Upper lobe of left lung (tissue), 4 donors: ENCODE measurements at regions not wholly inside any gene's neighbourhood (a gene's known extent, or its start where the extent isn't known, plus 50 kb on each side); places are given as distances from the start of the nearest gene placed in this dataset.

Experiments
- CTCF ChIP-seq, 6 experiments: fragments of 450-650 bp in 4 of 6; fragments of 200-600 bp in 2 of 6; sonication (generic) in 2 of 6; IDR thresholded peaks; one replicate each; pipeline ENCODE4 v1.5.1; 2016 to 2019; ENCODE audit warnings: antibody characterized with exemption in 6 of 6
- POLR2A ChIP-seq, 4 donors: fragments of 450-650 bp; IDR thresholded peaks; one replicate each; pipeline ENCODE4 v1.5.1; 2016 to 2017; ENCODE audit warnings: antibody characterized with exemption in 4 of 4, mild to moderate bottlenecking in 2 of 4

GRCh38 chr3:192022412-192022811 lies 561.4 kb downstream of the PYDC2 start:
- no peak for TF ChIP-seq POLR2A (IDR thresholded peaks at IDR 0.05)
- no peak for TF ChIP-seq CTCF (IDR thresholded peaks at IDR 0.05)
